Embryonic facial prominence (tissue), 1 donor: ENCODE measurements at regions not wholly inside any gene's neighbourhood (a gene's known extent, or its start where the extent isn't known, plus 50 kb on each side); places are given as distances from the start of the nearest gene placed in this dataset.
"Not testable (repeated sequence)": the region's sequence is repeated elsewhere in the genome, so short reads cannot be mapped to it uniquely, and the experiment has no call there.

Experiments used
- DNase-seq: peaks from one replicate; pipeline ENCODE4 v3.0.0-alpha.2; 2016; ENCODE audit errors: extremely low spot score

DNA sequence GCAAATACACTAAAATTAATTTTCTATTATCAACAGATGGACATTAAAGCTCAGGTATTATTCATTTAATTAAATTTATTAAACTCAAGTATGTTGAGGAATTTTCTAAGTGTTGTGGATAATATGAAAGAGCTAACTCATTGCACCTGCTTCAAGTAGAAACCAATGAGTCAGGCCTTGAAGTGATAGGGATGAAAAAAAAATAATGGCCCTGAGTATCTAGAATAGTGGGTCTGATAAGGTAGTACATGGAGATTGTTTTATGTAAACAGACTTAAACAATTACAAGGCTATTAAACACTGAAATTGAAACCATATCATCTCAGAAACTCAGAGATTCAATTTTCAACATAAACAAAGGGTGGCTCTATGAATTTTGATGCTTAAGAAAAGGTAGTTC lies 857.1 kb upstream of the GBE1 start:
- DNase-seq = no peak

DNA sequence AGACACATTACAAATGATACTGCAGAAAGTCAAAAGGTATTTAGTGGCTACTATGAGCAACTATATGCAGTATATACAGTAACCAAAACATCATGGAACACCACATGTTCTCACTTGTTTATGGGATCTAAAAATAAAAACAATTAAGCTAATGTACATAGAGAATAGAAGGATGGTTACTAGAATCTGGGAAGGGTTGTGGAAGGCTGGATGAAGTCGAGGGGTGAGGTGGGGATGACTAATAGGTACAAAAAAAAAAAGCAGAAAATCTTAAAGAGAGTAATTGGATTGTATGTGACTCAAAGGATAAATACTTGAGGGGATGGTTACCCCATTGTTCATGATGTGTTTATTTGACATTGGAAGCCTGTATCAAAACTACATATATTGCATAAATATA lies 848.8 kb upstream of the GBE1 start:
- no peak for DNase-seq

DNA sequence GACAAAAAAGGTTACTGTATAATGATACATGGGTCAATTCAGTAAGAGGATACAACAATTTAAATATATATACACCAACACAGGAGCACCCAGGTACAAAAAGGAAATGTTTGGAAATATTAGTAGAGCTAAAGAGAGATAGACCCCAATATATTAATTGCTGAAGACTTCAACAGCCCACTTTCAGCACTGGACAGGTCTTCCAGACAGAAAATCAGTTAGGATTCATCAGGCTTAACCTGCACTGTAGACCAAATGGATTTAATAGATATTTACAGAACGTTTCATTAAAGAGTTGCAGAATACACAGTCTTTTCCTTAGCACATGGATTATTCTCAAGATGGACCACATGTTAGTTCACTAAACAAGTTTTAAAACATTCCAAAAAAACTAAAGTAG lies 845.9 kb upstream of the GBE1 start:
- DNase-seq = no peak

DNA sequence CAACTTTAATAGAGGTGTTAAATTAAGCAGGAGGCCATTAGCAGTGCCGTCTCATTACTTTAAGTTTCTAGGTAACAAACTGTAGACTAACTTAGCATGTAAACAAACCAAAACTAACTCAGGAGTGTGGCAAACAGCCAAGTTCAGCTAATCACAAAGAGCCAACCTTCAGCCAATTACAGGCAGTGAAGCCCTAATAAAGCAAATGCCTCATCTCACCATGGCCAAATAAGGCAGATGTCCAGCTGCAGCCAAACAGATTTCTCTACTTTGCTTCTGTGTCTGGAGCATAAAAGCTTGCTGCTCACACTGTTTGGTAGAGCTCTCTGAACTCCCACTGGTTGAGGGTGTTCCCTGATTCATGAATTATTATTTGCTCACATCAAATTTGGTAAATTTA lies 835.4 kb upstream of the GBE1 start:
- DNase-seq = no peak

DNA sequence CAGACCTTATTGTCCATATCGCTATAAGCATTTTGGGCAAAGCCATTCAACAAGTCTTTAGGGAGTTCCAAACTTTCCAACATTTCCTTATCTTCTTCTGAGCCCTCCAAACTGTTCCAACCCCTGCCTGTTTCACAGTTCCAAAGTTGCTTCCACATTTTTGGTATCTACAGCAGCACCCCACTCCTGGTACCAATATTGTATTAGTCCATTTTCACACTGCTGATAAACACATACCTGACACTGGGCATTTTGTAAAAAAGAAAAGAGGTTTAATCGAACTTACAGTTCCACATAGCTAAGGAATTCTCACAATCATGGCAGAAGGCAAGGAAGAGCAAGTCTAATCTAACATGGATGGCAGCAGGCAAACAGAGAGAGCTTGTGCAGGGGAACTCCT lies 834.1 kb upstream of the GBE1 start:
- no peak for DNase-seq

DNA sequence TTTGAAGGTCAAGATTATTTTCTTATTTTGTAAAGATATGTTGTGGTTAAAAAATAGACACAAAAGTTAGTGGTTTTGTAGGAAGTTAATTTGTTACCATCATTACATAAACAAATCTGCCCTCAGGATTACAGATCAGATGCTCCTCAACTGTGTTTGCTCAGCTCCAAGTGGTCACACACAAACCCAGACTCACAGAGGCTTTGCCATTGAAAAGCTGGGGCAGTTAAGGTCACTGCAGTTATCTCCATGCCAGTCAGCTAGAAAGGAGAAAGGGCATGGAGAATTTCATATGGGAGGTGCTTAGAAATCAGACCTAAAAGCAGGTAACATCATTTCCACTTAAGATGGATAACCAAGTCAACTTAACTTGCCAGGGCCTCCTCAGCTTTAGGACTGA lies 825.7 kb upstream of the GBE1 start:
- no peak for DNase-seq

DNA sequence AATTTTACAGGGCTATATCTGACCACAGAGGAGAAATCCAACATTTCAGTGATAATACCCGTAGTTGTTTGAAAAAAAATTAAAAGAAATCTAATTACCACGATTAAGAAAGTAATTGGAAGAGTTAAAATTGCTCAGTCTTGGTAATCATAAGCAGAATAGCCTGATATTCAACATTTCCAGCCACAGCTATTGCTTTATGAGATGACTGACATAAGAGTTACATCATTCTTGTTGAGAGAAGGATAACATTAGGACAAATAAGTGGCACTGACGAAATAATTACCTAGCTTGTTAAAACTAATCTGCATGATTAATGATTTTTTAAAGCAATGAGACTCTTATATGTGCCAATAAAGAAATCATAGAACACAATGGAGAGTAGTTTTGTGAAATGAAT lies 825.0 kb upstream of the GBE1 start:
- no peak for DNase-seq

DNA sequence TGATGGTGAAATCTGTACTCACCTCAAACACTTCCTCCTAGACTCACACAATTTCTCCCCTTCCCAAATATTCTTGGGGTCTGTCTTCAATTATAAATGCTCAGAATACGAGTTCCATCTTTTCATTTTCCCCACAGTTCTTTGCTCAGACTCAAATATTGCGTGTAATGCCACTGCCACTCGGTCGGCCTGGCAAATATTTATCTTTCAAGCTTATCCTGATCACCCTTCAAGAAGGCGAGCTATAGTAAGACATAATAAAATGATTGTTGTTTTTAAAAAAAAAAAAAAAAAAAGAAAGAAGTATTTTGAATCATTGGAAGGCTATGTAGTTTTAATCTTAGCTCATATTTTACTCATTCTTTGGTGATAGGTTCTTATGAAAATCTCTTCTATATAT lies 824.6 kb upstream of the GBE1 start:
- not testable (repeated sequence) for DNase-seq

DNA sequence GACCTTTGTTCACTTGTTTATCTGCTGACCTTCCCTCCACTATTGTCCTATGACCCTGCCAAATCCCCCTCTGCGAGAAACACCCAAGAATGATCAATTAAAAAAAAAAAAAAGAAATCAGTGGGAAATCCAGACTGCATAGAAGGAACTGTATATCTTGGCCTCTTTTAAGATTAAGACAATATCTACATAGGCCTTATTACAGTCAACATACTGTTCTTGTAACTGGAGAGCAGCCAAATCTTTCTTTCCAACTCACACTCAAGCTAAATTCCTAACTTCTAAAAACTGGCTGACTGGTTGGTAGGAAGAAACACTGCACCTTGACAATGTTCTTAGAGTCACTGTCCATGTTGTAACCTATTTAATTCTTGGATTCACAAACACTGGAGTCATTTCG lies 824.1 kb upstream of the GBE1 start:
- not testable (repeated sequence) for DNase-seq

DNA sequence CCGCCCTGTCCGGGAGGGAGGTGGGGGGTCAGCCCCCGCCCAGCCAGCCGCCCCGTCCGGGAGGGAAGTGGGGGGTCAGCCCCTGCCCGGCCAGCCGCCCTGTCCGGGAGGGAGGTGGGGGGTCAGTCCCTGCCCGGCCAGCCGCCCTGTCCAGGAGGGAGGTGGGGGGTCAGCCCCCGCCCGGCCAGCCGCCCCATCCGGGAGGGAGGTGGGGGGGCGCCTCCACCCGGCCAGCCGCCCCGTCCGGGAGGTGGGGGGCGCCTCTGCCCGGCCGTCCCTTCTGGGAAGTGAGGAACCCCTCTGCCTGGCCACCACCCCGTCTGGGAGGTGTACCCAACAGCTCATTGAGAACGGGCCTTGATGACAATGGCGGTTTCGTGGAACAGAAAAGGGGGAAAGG lies 823.4 kb upstream of the GBE1 start:
- not testable (repeated sequence) for DNase-seq

DNA sequence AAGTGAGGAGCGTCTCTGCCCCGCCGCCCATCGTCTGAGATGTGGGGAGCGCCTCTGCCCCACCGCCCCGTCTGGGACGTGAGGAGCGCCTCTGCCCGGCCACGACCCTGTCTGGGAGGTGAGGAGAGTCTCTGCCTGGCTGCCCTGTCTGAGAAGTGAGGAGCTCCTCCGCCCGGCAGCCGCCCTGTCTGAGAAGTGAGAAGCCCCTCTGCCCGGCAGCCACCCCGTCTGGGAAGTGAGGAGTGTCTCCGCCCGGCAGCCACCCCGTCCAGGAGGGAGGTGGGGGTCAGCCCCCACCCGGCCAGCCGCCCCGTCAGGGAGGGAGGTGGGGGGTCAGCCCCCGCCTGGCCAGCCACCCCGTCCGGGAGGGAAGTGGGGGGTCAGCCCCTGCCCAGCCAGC lies 823.0 kb upstream of the GBE1 start:
- not testable (repeated sequence) for DNase-seq

DNA sequence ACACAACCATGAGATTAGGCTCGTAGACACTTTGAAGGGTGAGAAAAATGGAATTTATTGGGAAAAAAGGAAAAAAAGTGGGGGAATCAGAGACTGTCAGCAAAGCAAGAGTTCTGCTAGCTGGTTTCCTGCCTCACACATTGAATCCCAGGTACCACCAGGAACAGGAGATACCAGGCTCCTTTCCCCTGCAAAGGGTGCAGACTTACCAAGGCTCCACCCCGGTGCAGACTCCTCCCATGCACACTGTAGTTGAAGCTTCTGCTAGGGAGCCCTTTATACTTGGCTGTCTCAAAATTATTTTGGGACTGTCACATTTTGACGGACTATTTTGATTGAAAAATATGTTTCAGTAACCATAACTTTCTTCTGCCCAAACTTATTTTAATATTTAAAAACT lies 819.9 kb upstream of the GBE1 start:
- DNase-seq = no peak

DNA sequence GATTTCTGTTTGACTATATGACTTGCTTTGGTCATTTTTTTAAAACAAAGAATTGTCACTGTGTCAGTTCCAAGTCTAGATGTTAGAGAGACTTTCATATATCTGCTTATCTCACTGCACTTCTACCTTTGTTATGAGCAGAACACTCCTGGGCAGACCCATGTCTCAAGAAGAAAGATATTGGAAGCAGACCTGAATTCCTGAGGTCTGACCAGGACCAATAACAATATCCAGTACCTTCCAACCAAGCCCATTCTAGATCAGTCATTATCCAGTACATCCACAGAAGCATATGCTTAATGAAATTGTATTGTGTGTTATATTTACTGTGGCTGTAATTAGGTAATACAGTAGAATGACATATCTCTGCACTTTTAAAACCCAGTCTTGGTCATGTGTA lies 811.3 kb upstream of the GBE1 start:
- no peak for DNase-seq

DNA sequence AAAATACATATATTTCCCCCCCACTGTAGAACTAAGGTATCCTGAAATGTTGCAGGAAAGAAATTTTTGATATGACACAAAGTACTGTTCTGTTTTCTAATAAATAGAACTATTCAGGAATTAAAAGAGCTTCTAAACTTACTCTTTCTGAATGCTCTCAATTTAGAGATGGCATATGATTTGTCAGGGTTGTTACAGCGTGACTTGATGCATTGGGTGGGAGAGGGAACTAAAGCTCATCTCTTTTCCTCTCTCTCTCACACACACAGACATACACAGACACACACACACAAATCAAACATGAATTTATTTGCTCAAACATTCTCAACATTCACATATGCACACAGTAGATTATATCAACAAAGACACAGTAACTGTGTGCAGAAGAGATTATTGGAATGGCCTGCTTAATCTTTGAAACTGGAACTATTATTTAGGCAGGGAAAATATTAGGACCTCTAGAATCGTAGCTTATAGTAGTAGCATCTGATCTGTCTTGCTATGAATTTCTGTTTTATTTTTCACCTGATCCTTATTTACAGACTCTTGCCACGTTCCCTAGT lies 807.4 kb upstream of the GBE1 start:
- no peak for DNase-seq

DNA sequence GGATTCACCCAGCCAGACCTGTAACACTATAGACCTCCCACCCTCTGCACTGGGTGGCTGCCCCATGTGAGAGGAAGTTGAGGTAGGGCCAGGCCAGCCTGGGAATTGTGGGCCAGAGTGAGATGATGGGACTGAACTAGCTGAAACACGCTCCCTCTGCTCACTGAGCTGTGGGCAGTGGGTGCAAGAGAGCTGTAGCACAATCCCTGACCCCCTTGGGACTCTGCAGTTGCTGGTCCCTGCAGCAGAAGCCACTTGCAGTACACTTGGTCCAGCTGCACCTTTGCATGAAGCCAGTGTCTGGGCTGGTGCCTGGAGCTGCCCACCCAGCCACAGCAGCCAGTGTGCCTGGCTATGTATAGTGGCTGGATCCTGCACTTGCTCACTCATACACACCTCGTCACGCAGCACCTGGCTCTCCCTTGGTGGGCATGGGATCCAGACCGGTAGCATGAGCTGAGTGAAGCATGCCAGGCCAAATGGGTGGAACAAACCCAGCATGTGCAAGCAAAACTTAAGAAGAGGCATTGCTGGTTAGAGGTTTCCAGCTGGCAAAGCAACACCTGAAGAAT lies 805.7 kb upstream of the GBE1 start:
- DNase-seq = no peak

DNA sequence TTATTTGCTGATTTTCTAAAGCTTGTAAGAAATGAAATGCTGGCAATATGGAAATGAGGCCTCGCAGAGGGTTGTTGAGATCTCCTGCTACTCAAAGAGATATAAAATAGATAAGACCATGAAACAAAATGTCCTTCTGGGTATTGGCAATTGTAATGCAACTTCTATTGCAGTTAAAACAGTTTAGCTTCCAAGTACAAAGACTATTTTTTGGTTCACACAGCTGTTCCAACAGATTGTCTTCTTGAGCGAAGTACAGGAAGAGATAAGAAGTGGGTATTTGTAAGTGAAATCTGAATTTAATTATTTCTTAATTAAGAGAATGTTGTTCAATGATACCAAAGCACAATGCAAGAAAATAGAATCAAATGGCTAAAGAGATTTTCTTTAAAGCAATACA lies 801.5 kb upstream of the GBE1 start:
- no peak for DNase-seq

DNA sequence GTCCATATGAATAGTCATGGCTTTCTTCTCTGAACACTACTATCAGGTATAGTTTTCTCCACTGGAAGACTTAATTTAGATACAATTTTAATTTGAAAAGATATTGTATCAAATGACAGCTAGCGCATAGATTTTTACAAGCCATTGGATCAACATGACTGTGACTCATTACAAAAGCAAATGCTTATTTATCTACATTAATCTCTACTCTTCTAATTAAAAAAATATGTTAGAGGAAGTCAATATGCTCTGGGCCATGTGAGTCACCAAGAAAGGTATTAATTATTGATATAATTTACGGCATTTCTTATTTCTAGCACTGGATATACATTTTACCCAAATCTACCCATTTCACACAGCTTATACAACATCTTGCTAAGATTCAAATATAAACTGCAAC lies 800.3 kb upstream of the GBE1 start:
- no peak for DNase-seq

DNA sequence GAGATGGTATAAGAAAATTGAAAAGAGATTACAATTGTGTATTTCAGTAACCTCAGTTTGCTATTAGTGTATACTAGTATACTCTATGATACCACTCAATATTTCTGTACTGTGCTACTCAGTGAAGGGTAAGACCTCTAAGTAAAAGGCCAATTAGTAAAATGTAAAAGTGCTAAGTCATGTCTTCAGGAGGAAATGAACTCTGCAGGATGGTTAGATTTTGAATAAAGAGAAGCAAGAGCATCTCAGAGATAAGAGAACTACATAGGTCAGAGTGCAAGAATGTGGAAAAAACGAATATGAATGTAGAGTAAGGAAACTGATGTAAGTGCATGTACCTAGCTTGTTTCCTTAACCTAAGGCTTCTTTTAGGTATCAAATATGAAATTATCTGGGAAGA lies 796.6 kb upstream of the GBE1 start:
- no peak for DNase-seq

DNA sequence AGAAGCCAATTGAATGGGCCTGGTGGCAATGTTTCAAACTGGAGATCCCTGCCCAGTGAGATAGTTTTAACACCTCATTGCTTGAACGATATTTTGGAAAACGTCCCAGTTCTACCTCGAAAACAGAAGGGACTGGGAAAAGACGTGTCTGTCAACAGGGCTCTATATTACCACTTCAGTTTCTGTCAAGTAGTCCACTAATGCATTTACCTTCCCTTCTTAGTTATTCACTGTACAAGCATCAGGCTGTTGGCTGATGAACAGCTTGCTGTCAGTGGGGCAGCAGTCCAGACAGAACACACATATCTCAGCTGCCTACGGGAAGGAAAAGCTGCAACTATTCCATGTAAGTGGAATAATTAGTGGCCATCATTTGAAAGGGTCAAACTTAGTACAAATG lies 794.7 kb upstream of the GBE1 start:
- no peak for DNase-seq

DNA sequence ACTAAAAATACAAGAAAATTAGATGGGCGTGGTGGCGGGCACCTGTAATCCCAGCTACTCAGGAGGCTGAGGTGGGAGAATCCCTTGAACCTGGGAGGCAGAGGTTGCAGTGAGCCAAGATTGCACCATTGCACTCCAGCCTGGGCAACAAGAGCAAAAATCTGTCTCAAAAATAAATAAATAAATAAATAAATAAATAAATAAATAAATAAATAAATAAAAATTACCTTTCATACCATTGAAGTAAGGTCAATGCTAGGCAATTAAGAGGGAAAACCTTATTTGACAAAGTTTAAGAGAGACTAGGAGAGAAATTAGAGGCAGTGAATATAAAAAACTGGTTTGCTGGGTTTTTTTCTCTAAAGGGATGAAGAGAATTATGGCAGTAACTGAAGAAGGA lies 781.1 kb upstream of the GBE1 start:
- not testable (repeated sequence) for DNase-seq

DNA sequence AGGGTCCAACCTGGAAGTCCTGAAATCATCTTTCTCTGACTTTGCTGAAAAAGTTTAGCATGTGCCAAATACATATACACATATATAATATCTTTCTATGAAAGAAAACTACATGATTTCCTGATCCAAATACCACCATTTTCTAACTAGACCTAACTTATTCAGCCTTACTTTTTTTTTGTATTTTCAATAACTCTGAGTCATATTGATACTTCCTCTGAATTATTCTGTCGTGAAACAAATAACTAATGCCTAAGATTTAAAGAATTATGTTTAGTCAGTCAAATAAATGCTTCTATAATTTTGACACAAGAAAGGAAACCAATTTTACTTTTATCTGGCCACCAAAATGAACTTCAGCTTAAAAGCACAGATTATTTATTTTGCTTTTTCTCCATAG lies 760.2 kb upstream of the GBE1 start:
- no peak for DNase-seq

DNA sequence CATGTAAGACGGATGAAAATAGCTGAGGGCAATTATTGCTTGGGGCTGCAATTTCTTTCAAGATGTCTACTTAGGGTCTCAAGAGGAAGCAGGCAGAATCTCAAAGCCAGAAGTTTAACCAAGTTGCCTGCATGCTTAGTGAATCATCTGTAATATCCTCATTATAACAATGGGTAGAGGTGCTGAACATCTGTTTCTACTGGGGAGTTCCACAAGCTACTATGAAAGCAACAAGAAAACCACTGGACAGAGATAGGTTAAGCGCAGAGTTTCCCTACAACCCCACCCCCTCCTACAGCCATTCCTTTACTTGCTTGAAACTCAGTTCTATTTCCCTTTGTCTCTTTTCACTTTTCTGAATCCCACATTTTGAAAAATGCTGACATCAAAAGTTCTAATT lies 759.4 kb upstream of the GBE1 start:
- no peak for DNase-seq

DNA sequence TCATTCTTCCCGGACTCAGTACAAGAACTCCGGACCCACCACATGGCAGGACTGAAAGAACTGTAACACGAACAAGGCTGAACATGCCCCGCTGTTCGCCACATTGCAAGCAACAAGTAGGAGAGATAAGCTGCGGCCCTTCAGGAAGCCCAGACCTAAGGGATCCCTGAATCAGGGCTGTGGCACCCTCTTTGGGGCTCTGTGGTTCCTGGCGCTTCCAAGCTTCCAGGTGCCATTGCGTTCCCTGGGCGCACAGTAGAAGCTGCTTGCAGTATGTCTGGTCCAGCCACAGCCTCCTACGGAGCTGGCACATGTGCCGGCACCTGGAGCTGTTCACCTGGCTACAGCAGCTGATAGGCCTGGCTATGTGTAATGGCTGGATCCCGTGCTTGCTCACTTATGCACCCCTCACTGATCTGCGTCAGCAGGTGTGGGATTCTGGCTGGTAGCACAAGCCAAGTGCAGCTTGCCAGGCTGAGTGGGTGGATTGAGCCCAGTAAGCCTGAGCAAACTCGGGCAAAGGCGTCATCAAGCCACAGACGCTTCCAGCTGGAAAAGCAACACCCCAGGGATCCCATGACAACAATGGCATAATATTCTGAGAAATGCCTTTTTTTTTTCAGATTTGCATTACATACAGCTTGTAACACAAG lies 748.6 kb upstream of the GBE1 start:
- no peak for DNase-seq
